HG03442 (cell line): ENCODE measurements at regions not wholly inside any gene's neighbourhood (a gene's known extent, or its start where the extent isn't known, plus 50 kb on each side); places are given as distances from the start of the nearest gene placed in this dataset.
A peak's percentile ranks its signal among the peaks of the same experiment; 100 is the strongest.
"Not testable (repeated sequence)": the region's sequence is repeated elsewhere in the genome, so short reads cannot be mapped to it uniquely, and the experiment has no call there.

Experiments
- ATAC-seq: cut with Tn5 transposase; IDR thresholded peaks from one replicate; pipeline ENCODE4 v1.9.1; 2021; ENCODE audit warnings: mild to moderate bottlenecking, moderate library complexity; ENCODE audit not compliant: unreplicated experiment

DNA sequence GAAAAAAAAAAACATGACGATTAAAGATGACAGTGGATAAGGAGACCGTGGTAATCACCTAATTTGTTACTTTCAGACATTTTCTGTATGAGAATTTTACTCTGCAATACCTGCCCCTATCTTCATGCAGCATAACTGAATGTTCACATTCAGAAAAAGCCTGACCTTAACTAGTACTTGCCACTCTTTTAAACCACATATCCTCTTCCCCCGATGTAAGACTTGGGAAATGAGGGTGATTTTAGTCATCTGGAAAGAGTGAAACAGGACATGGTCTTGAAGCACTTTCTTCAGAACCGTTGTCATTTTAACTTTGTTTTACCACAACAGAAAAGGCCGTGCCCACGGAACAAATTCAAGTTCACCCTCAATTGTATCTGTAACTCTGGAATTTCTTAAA, 318.5 kb downstream of the BCL2L11 start:
- ATAC-seq = not testable (repeated sequence)

DNA sequence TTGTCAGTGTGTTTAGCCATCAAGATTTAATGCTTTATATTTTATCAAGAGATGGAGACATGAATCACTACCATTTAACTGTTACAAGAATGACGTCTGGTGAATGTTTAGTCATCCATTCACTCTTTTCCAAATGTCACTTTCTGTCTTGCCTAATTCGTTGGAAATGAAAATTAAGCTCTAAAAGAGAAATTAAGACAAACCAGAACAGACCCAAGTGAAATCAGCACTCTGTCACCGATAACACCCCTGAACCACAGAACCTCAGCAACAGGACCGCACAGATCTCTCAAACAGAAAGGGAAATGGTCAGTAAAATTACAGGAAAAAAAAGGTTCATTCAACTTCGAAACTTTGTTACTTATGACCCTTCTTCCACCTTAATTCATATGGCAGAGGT, 320.9 kb downstream of the BCL2L11 start:
- ATAC-seq = not testable (repeated sequence)

DNA sequence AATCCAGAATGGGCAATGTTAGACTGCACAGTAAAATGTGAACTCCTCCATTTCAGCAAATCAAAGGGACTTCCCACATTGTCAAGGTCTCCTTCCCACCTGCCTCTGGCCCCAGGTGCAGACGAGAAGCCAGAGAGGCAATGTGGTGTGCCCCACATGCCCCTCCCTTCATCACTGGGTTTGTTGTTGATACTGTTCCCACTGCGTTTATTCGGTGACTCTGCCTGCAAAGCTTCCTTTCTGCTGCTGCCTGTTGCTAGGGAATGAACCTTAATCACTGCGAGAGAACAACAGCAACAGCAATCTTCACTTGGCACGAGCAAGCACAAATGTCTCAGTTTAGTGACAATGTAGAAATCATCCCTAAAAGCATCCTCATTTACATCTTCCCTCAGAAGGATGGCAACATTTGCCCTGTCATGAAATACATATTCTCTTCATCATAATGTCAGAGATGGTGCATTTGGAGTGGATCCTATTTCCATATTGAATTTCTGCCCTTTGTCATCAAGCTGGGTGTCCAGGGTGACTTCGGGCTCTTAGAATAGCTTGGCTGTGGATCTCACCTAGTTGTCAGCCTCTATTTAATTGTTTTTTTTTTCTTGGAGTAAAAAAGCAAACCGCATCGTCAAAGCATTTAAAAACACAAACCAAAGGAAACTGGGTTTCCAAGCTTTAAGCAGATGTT, 322.2 kb downstream of the BCL2L11 start:
- not testable (repeated sequence) for ATAC-seq

DNA sequence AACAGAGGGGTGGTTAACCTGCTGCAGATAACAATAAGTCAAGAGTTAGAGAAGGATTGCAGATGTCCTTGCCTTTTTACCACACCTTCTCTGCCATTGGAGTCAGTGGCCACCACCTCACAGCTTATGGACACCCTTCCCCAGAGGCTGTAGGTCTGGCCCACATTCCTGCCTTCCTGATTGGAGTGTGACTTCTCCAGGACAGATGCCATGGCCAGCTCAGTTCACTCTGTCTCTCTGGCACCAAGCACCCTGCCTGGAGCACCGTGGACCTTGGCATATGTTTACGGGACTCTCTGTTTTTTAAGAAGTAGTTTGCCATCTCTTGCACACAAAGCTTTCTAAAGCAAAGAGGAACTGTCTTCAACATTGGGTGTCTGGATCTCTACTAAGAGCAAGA, 323.8 kb downstream of the BCL2L11 start:
- not testable (repeated sequence) for ATAC-seq

DNA sequence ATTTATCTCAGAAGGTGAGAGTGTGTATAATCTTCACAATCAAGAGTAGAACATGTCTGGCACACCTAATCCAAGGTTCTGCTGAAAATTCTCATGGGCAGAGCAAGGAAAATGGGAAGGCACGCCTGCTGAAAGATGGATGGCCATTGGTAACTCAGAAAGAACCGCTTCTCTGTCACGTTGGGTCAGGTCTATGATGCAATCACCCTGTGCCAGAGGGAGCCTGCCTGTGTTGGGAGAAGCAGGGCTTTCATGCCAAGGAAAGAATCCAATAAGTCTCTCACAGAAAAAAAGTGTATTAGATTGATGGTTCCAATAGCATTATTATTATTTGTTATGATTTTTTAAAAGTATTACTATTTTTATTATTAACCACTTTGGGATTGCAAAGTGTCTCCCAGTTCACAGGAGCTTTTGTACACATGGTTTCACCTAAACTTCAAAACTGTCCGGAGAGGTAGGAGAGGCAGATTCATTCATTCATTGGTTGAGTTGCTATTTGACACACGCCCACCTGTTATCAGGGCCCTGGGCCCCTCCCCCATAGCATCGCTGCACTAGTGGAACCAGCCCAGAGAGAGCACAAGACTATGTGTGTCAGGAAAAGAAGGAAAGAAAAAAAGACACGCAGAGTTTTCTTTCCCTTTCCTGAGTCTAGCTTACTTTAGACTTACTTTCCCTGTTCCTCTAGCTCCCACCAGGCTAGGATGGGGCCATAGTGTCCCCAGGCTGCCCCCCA, 324.6 kb downstream of the BCL2L11 start:
- ATAC-seq = not testable (repeated sequence)

DNA sequence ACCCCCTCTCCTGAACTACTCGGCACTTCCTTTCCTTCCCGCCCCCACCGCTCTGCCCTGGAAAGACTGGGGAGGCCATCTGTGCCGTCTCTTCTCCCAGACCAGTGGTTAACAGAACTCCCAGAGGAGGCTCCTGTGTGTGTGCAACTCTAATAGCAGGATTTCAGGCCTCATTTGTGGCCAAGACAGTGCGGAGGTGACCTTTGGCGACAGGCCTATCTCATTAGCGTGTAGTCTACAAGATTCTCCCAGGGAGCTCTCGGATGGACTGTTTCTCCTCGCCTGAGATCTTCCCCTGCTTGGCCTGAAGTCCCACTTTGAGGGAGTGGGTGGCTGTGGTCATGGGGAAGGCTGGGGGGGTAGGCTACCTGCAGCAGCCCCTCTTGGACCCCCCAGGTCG, 325.2 kb downstream of the BCL2L11 start:
- not testable (repeated sequence) for ATAC-seq

DNA sequence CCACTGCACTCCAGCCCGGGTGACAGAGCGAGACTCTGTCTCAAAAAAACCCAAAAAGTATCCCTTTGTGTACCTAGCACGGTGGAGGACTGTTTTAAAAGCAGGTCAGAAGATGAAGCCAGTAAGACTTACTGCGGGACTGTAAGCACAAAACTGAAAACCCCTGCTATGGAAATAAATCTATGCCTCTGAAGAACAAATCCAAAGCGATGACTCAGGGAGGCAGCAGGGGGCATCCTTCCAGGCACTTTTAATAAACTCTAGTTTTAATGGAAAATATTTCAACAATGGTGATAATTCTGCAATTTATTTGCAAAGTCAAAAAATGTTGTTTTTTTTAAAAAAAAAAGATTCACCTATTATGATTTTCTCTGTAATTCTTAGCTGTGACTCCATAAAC, 326.8 kb downstream of the BCL2L11 start:
- ATAC-seq = not testable (repeated sequence)

DNA sequence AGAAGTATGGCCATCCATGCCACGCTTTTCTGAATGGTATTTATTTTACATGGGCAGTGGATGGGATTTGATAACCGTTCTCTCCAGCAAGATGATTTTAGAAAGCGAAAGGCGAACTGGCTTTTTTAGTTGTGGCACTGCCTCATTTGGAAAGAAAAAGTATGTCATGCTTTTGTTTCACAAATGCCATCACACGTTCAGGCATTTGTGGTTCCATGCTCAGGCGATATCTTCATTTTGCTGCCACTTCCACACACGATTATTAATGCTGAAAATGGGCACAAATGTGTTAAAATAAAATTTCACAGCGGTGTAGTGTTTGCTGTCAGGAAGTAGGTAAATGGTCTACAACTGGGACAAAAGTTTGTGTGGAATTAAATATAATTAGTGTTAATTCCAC, 328.1 kb downstream of the BCL2L11 start:
- ATAC-seq = not testable (repeated sequence)

DNA sequence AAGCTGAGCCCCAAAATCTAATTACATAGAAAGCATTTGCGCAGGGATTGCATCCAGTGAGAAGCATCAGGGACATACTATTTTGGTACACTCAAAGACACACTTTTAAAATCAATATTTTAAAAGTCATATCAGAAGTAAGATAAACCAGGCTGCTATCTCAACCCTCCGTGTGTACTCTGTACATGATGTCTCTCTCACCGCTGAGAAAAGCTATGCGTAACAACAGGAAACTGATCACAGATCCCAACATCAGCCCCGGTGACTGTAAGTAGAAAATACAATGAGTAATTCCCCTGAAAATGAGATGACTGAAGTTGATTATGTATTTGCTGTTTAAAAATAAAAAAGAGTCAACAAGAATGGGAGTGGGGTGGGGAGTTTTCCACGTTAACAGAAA, 329.8 kb downstream of the BCL2L11 start:
- ATAC-seq = not testable (repeated sequence)

DNA sequence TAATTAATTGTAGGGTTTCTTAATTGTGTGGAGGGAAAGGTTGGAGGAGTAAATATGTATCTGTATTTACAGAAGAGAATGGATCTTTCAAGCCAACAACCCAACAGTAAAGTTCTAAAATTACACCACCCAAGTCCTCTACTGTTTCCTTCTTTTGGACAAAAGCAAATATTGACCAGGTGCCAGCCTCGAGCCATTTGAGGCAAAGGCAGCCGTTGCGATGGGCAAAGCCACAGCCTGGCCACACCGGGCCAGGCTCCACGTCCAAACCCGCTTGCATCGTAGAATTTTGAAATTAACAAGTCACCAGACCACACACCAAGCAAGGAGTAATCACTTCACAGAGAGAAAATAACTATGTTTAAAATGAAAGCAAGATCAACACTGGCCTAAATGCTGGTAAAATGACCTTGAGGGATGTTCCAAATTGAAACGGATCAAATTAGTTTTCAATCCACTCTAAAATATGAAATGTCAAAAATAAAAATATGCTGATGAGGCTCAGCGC, 331.0 kb downstream of the BCL2L11 start:
- ATAC-seq = peak; percentile 11

DNA sequence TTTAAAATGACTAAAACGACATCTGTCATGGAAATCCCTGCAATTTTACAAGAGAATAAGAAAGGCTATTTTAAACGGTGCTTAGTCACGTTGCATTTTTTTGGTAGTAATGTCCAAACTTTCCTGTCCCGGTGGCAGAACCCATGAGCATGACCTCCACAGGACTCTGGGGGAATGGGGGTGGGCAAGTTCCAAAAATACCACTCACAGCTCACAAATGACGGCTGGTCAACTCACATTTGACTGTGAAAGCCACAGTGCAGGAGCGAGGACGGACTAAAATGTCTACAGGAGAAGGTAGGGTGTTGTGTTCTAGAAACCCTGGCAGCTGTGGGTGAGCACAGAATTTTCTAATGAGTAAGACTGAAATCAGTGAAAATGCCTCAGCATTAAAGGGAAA, 331.5 kb downstream of the BCL2L11 start:
- ATAC-seq = peak; percentile 59

DNA sequence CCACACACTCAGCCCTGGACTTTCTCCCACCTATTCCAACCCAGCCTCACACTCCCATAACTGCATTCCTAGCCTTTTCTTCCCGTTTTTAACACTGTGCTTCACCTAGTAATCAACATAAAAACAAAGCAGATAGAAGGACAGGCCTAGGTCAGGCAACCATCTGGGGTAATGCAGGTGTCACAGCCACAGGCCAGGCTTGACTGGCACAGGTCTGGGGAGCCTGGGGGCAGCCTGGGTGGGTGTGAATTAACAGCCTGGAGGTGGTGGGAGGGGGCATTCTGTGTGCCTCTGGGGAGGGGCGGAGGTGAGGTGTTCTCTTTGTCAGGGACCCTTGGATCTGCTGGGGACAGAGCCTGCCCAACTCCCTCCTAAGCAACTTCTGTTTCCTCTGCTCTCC, 332.6 kb downstream of the BCL2L11 start:
- ATAC-seq = not testable (repeated sequence)

DNA sequence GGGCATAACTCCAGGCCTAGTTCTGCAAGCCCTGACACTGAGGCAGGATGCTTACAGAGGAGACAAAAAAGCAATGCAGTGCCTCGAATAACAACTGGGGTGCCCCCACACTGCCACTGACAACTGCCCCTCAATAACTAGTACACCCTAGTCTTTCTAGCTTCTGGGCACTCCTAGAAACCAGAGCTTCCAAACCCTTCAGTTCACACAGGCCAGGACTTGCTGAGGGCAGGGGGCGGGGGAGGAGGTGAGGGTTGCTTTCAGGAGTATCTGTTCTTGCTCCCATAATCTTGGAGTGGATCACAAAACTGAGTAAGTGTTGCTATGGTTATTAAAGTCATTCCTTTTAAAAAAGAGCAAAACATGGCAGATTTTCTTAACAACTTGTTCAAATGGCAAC, 333.1 kb downstream of the BCL2L11 start:
- ATAC-seq = not testable (repeated sequence)

DNA sequence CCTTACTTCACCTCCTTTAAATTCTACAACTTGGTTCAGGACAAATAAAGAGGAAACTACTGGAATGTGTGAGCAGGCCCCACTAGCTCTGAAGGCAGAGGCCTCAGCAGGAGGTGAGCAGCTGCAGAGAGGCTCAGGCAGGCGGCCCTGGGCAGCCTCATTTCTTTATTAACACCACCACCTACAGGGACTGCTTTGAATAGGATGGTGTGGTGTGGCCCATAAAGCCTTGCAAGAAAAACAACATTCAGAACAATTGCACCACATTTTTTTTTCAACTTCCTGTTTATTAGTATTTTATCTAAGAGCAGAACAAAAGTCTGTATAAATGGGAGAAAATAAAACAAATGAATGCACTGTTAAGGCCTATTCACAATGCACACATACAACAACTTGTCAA, 333.7 kb downstream of the BCL2L11 start:
- ATAC-seq = peak; percentile 76

DNA sequence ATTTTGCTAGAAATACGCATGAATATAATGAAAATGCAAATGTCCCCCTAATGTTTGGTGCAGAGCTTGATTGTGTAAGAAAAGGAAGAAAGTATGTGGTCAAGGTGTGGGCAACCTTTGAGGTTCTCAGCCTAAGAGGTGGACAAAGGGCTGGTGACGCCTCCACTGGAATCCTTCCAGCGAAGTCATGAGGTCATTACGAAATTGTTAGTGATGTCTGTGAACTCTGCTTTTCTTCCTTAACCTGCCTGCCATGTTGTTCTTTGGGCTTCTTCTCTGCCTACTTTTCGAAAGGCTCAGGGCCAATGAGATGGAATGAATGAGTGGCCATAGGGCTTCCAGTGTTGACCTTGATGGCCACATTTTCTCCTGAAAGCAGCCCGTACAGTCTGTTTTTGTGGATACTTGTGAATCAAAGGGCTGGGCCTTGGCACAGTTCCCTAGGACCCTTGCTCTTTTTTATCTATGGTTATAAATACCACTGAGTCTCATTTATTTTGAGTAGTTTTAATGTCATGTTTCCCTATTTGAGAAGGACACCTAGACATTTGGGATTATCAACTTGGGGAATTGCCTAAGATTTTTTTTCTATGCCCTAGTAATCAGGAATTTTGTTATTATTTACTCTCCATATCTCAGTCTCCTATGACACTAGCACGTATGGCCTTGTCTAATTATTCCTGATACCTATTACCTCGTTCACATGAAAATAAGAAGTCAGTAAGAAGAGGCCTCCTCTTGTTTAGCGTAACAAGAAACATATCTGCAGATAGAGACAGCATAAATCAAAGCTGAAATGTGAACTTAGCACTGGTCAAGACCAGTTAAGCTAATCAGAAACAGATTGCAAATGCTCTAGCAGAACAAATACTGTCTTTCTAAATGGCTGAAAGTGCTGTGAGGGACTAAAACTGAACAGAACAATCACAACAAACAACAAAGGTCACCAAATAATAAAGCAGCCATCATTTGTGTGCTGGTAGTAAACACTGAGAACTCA, 334.6 kb downstream of the BCL2L11 start:
- ATAC-seq = not testable (repeated sequence)

DNA sequence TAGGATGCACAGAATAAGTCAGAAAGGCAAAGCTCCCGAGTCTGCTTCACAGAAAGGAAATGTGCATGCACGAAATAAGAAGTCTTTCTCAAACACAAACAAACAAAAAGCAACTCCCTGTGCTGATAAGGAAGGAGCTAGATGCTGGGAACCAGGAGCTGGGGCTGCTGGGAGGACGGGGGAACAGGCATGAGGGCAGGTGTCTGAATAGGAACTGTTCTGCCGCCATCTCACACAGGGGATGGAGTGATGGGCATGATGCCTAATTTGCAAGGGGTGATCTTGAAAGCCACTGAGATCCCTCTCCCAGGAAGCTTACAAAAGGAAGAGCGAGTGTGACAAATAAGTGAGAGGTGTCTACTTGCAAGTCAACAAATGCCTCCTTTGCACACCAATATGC, 336.5 kb downstream of the BCL2L11 start:
- ATAC-seq = not testable (repeated sequence)

DNA sequence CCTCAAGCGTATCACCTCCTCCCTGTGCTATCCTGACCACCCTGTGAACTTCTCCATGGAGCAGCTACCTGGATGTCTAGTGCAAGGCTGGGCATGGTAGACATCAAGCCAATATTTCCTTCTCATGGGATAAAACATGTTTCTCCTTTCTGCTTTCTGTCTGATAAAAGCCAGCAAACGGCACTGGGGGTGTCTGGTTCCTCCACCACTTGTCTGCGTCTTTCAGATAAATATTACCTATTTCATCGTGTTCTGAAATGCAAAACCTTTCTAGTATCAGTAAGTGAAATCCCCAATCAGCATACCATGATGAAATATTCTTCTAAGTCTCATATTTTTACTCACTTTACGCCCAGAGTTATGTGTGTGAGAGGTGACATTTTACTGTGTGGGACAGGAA, 340.2 kb downstream of the BCL2L11 start:
- not testable (repeated sequence) for ATAC-seq

DNA sequence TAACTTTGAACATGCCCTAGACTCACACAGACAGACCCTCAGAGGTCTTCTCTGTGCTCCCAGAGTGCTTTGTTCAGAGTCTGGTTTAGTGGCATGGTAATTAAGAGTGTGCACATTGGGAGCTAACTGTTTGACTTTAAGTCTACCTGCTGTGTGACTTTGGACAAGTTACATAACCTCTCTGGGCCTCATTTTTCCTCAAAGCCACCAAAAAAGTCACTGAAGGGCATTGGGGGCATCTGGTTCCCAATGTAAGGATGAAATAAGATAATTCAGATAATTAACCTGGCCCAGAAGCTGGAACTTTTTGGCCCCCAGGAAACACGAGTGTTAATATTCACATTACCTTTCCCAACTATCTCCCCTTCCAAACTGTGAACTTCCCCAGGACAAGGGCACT, 341.1 kb downstream of the BCL2L11 start:
- not testable (repeated sequence) for ATAC-seq

DNA sequence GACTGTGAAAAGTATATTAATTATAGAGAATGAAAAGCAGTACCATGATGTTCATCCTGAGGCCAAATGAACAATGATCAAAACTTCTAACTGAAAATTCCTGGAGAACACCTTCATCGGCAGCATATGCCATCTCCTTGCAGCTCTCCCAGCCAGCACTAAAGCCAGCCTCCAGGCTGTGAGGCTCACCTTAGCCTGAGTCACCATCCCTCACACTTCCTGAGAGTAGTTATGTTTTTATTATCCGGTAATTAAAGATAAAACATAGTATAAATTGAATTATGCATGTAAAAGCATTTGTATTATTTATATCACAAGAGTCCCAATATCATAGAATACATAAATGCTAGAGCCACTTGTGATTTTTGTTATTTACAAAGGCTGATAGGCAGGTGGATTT, 341.9 kb downstream of the BCL2L11 start:
- ATAC-seq = not testable (repeated sequence)

DNA sequence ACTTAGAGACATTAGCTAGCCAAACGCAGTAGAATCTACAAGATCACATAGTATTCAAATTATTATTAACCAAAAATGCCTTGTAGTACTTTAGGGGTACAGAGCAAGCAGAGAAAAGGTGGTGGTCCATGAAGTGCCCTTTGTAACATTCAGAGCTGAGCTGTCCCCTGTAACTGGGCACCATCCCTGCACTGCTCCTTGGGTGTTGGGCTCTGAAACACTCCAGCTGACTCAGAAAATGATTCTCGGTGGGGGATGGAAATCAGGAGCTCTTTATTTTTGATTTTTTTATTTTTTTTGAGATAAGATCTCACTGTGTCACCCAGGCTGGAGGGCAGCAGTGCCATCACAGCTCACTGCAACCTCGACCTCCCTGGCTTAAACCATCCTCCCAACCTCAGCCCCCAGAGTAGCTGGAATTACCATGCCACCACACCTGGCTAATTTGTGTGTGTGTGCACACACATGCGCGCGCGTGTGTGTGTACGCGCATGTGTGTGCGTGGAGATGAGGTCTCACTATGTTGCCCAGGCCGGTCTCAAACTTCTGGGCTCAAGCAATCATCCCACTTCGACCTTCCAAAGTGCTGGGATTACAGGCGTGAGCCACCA, 342.6 kb downstream of the BCL2L11 start:
- not testable (repeated sequence) for ATAC-seq
